HT-29 (cell line): ENCODE measurements at regions not wholly inside any gene's neighbourhood (a gene's known extent, or its start where the extent isn't known, plus 50 kb on each side); places are given as distances from the start of the nearest gene placed in this dataset. TPM values are rescaled to one million over a fixed set of nuclear protein-coding genes. Genes with fewer than 3 reads are reported as not detected.

Source experiments
- small RNA-seq: library from RNA; depleted of rRNA; stranded (forward); fragments of <200 nt; gene quantifications from one replicate; pipeline ENCODE3, GENCODE V24; 2014

Small RNAs in the stretch of these regions (small RNA-seq; reads per million reads assigned to genes)
- gene RF00056, result not detected
